SK-N-SH (cell line): ENCODE measurements at regions not wholly inside any gene's neighbourhood (a gene's known extent, or its start where the extent isn't known, plus 50 kb on each side); places are given as distances from the start of the nearest gene placed in this dataset.

Experiments
- CTCF ChIA-PET: fragments of 300-600, 350-600 bp; formaldehyde crosslinking; extraction: SDS; loops from one replicate; lab custom pipeline; 2021; lab: Yijun Ruan, JAX
- POLR2A ChIA-PET: fragments of 350-600 bp; sonication (Branson Sonifier 250); formaldehyde crosslinking; extraction: SDS; loops from one replicate; lab custom pipeline; 2020; ENCODE audit warnings: antibody characterized with exemption, inconsistent platforms; lab: Yijun Ruan, JAX
- DNase-seq: peaks from one replicate; pipeline ENCODE4 v3.0.0; 2012
- H2AFZ ChIP-seq: fragments of 200-600 bp; sonication (generic); 2 replicates; pipeline ENCODE4 v1.8.1; 2016; ENCODE audit warnings: antibody characterized with exemption, mild to moderate bottlenecking, low read depth
- H3F3A ChIP-seq: fragments of 200-600 bp; sonication (generic); replicated peaks from 2 replicates; pipeline ENCODE3; 2016; ENCODE audit warnings: antibody characterized with exemption, mild to moderate bottlenecking; ENCODE audit not compliant: insufficient read depth
- H3K27ac ChIP-seq, 2 experiments: fragments of 200-500 bp in 1 of 2; fragments of 200-600 bp in 1 of 2; sonication (Bioruptor generic) in 1 of 2; sonication (generic), shearing (Covaris generic) in 1 of 2; 2 replicates each; pipeline versions ENCODE4 v1.5.1 to v1.6.1; 2014 to 2016; ENCODE audit warnings: low read depth in 2 of 2, inconsistent platforms in 1 of 2, low read length in 1 of 2, mild to moderate bottlenecking in 1 of 2, mixed read lengths in 1 of 2
- H3K27me3 ChIP-seq: fragments of 200-600 bp; sonication (generic), shearing (Covaris generic); 2 replicates; pipeline ENCODE4 v1.6.1; 2016; ENCODE audit warnings: mixed run types; ENCODE audit not compliant: insufficient read depth
- H3K36me3 ChIP-seq, 2 experiments: fragments of 200-500 bp in 1 of 2; fragments of 200-600 bp in 1 of 2; sonication (Bioruptor generic) in 1 of 2; sonication (generic) in 1 of 2; replicated peaks in 1 of 2; 2 replicates each; pipeline versions ENCODE3 to v1.5.1; 2014 to 2016; ENCODE audit warnings: low read length in 1 of 2, mild to moderate bottlenecking in 1 of 2; ENCODE audit not compliant: insufficient read depth in 2 of 2, control insufficient read depth in 1 of 2
- H3K4me1 ChIP-seq, 2 experiments: fragments of 200-500 bp in 1 of 2; fragments of 200-600 bp in 1 of 2; sonication (Bioruptor generic) in 1 of 2; sonication (generic), shearing (Covaris generic) in 1 of 2; 2 replicates each; pipeline versions ENCODE4 v1.5.1 to v1.6.1; 2014 to 2016; ENCODE audit warnings: low read depth in 1 of 2, low read length in 1 of 2, mixed run types in 1 of 2; ENCODE audit not compliant: insufficient read depth in 2 of 2, control insufficient read depth in 1 of 2
- H3K4me2 ChIP-seq: fragments of 200-600 bp; sonication (generic), shearing (Covaris generic); 2 replicates; pipeline ENCODE4 v1.6.1; 2017; ENCODE audit warnings: mixed run types
- H3K4me3 ChIP-seq, 2 experiments: fragments of 200-500 bp in 1 of 2; fragments of 200-600 bp in 1 of 2; sonication (Bioruptor generic) in 1 of 2; sonication (generic), shearing (Covaris generic) in 1 of 2; 2 replicates each; pipeline versions ENCODE4 v1.5.1 to v1.8.1; 2014 to 2016; ENCODE audit warnings: low read depth in 2 of 2, inconsistent platforms in 1 of 2, low read length in 1 of 2, mild to moderate bottlenecking in 1 of 2, mixed read lengths in 1 of 2, moderate library complexity in 1 of 2
- H3K79me2 ChIP-seq: fragments of 200-600 bp; sonication (generic); 2 replicates; pipeline ENCODE4 v1.8.1; 2017; ENCODE audit warnings: mild to moderate bottlenecking; ENCODE audit not compliant: insufficient read depth
- H3K9ac ChIP-seq: fragments of 200-600 bp; sonication (generic); 2 replicates; pipeline ENCODE4 v1.6.1; 2017; ENCODE audit warnings: mixed run types
- H3K9me2 ChIP-seq: fragments of 200-600 bp; sonication (generic); 2 replicates; pipeline ENCODE4 v1.6.1; 2017; ENCODE audit warnings: mixed run types
- H3K9me3 ChIP-seq: fragments of 200-600 bp; sonication (generic); 2 replicates; pipeline ENCODE4 v1.6.1; 2017; ENCODE audit warnings: mixed run types, mild to moderate bottlenecking, moderate library complexity
- H4K20me1 ChIP-seq: fragments of 200-600 bp; sonication (generic); 2 replicates; pipeline ENCODE4 v1.6.1; 2017; ENCODE audit warnings: mild to moderate bottlenecking, mixed run types; ENCODE audit not compliant: insufficient read depth
- CHD2 ChIP-seq: fragments of 150-350 bp; IDR thresholded peaks from 2 replicates; pipeline ENCODE4 v1.6.1; 2018; ENCODE audit warnings: low read length; ENCODE audit not compliant: partially characterized antibody
- ELF1 ChIP-seq: IDR thresholded peaks from 2 replicates; pipeline ENCODE4 v1.4.0; 2012
- EP300 ChIP-seq, 2 experiments: IDR thresholded peaks; 2 replicates each; pipeline versions ENCODE4 v1.4.0 to v1.6.1; 2012; ENCODE audit warnings: borderline replicate concordance in 1 of 2, low read depth in 1 of 2, low read length in 1 of 2
- EZH2phosphoT487 ChIP-seq: fragments of 200-600 bp; sonication (generic); IDR thresholded peaks from 2 replicates; pipeline ENCODE4 v1.6.1; 2017; ENCODE audit warnings: low read depth, mixed run types, mild to moderate bottlenecking, antibody characterized with exemption, moderate library complexity, borderline replicate concordance
- FOSL2 ChIP-seq: IDR thresholded peaks from 2 replicates; pipeline ENCODE4 v1.4.0; 2012; ENCODE audit warnings: low read depth, mild to moderate bottlenecking, moderate library complexity, borderline replicate concordance
- FOXJ3 ChIP-seq: sonication (generic); formaldehyde crosslinking; IDR thresholded peaks from 2 replicates; pipeline ENCODE4 v1.5.1; 2020; ENCODE audit warnings: mild to moderate bottlenecking, missing genetic modification reagents
- GATA2 ChIP-seq: sonication (generic); formaldehyde crosslinking; IDR thresholded peaks from 2 replicates; pipeline ENCODE4 v1.5.0; 2020; ENCODE audit warnings: mild to moderate bottlenecking, missing genetic modification reagents
- IRF3 ChIP-seq: fragments of 150-350 bp; IDR thresholded peaks from 2 replicates; pipeline ENCODE4 v1.6.1; 2016; ENCODE audit warnings: mild to moderate bottlenecking, low read depth, low read length
- JUND ChIP-seq: IDR thresholded peaks from 2 replicates; pipeline ENCODE4 v1.4.0; 2012
- NFIC ChIP-seq: IDR thresholded peaks from 2 replicates; pipeline ENCODE4 v1.4.0; 2012; ENCODE audit warnings: borderline replicate concordance
- NRF1 ChIP-seq: IDR thresholded peaks from 2 replicates; pipeline ENCODE4 v1.6.1; 2012; ENCODE audit warnings: low read depth, mild to moderate bottlenecking, low read length
- PBX3 ChIP-seq: IDR thresholded peaks from 2 replicates; pipeline ENCODE4; 2012
- SMC3 ChIP-seq: IDR thresholded peaks from 2 replicates; pipeline ENCODE4 v1.6.1; 2012; ENCODE audit warnings: low read depth, low read length, improper control_type of control experiment
- TCF12 ChIP-seq: IDR thresholded peaks from 2 replicates; pipeline ENCODE4 v1.4.0; 2012
- USF1 ChIP-seq: IDR thresholded peaks from 2 replicates; pipeline ENCODE4 v1.4.0; 2012; ENCODE audit warnings: low read depth, borderline replicate concordance
- YY1 ChIP-seq: IDR thresholded peaks from 2 replicates; pipeline ENCODE4 v1.4.0; 2012; ENCODE audit warnings: low read depth, mild to moderate bottlenecking
- ZBTB33 ChIP-seq: IDR thresholded peaks from 2 replicates; pipeline ENCODE4 v1.4.0; 2012; ENCODE audit warnings: low read depth, borderline replicate concordance
- WGBS: methylation state at CpG from one replicate; pipeline ENCODE4 v1.1.6; 2017; ENCODE audit warnings: low lambda C conversion rate; 5-methylcytosine and 5-hydroxymethylcytosine counted together

GRCh38 chr2:12299431-12299830 is 417.3 kb upstream of the TRIB2 start (continued):
- TF ChIP-seq USF1 = no peak
- TF ChIP-seq JUND = no peak
- TF ChIP-seq EP300 (IDR thresholded peaks at IDR 0.05; ENCODE audit: borderline replicate concordance in 1 of 2, low read depth in 1 of 2, low read length in 1 of 2) = no peak
- no peak for TF ChIP-seq PBX3
- TF ChIP-seq FOXJ3 = no peak
- no peak for TF ChIP-seq TCF12
- no peak for TF ChIP-seq SMC3
- no peak for TF ChIP-seq EZH2phosphoT487
- no peak for TF ChIP-seq ELF1
- TF ChIP-seq CHD2 = no peak
- no peak for TF ChIP-seq YY1
- TF ChIP-seq, all 33 proteins: peak for 0

- Histone ChIP-seq H3K27ac (no peak overlapping the region), H3K79me2 (no peaks in the 10 kb centered on the region), H3K9me3 (no peaks in the 10 kb centered on the region), H2AFZ (no peak overlapping the region), H3K4me1 (peaks cover 5 to 21% of the 10 kb centered on the region in 2 experiments; a peak in 3 of 4 replicates), H3K9me2 (no peaks in the 10 kb centered on the region), H3K4me3 (no peak overlapping the region), H4K20me1 (no peaks in the 10 kb centered on the region), H3K27me3 (no peaks in the 10 kb centered on the region), H3K9ac (no peak overlapping the region), H3K36me3 (no peaks in the 10 kb centered on the region), H3K4me2 (0 out of 2 replicates have a peak overlapping the region, but pooled peaks have one; percentile 9), H3F3A (no peaks in the 10 kb centered on the region)
- 62% methylated on average over 4 of the region's 4 CpGs for WGBS
- no peak for TF ChIP-seq FOSL2
- TF ChIP-seq NFIC = no peak
- no peak for TF ChIP-seq ZBTB33
- no peak for TF ChIP-seq USF1
- no peak for TF ChIP-seq PBX3
- TF ChIP-seq TCF12 = no peak
- no peak for TF ChIP-seq ELF1
- TF ChIP-seq NRF1 = no peak
- TF ChIP-seq IRF3 = no peak
- TF ChIP-seq CHD2 = no peak
- TF ChIP-seq GATA2 = no peak
- no peak for TF ChIP-seq EP300 (IDR thresholded peaks at IDR 0.05; ENCODE audit: borderline replicate concordance in 1 of 2, low read depth in 1 of 2, low read length in 1 of 2)
- POLR2A ChIA-PET = no interaction called here
- DNase-seq = no peak
- CTCF ChIA-PET = no interaction called here
Measured at GRCh38 chr2:12300019-12300602, 416.6 kb upstream of the TRIB2 start.
